ENCODE measurements at regions not wholly inside any gene's neighbourhood (a gene's known extent, or its start where the extent isn't known, plus 50 kb on each side); places are given as distances from the start of the nearest gene placed in this dataset.

GRCh38 chr11:111186308-111186915, 59.1 kb upstream of the POU2AF2 start:
- Histone ChIP-seq H3K9me3 (ENCODE audit: low read depth) (no peaks in the 10 kb centered on the region), H3K27me3 (no peaks in the 10 kb centered on the region), H3K4me3 (no peak overlapping the region), H3K9ac (no peak overlapping the region), H3K36me3 (no peaks in the 10 kb centered on the region), H3K4me2 (no peak overlapping the region), H3K27ac (no peak overlapping the region), H2AFZ (replicated peaks) (no peak overlapping the region), H3F3A (ENCODE audit: low read depth) (no peaks in the 10 kb centered on the region), H3K79me2 (ENCODE audit: low read depth) (no peaks in the 10 kb centered on the region), H3K4me1 (no peaks in the 10 kb centered on the region), H4K20me1 (ENCODE audit: low read depth) (no peaks in the 10 kb centered on the region)
- no peak overlapping the region for H3K27ac Mint-ChIP-seq
- H3K4me3 Mint-ChIP-seq, result no peak overlapping the region
- peaks cover 6% of the 10 kb centered on the region for H3K9me3 Mint-ChIP-seq
- TF ChIP-seq CTCF (IDR thresholded peaks at IDR 0.05) (no peak), EZH2 (IDR thresholded peaks at IDR 0.05) (no peak)
- H3K4me1 Mint-ChIP-seq, result peaks cover 8% of the 10 kb centered on the region
- DNase-seq (ENCODE audit: low spot score), result no peak
- H3K27me3 Mint-ChIP-seq (ENCODE audit: insufficient read depth, low read depth), result peaks cover 2% of the 10 kb centered on the region
- no peaks in the 10 kb centered on the region for H3K36me3 Mint-ChIP-seq

GRCh38 chr11:111185266-111185665, 60.3 kb upstream of the POU2AF2 start:
- H4K20me1 ChIP-seq (ENCODE audit: low read depth), result no peaks in the 10 kb centered on the region
- peaks cover 6% of the 10 kb centered on the region for H3K9me3 Mint-ChIP-seq
- H3K4me1 ChIP-seq, result no peaks in the 10 kb centered on the region
- no peak overlapping the region for H3K4me3 Mint-ChIP-seq
- H3K27me3 Mint-ChIP-seq (ENCODE audit: insufficient read depth, low read depth), result peaks cover 2% of the 10 kb centered on the region
- no peak for TF ChIP-seq EZH2 (IDR thresholded peaks at IDR 0.05)
- no peak for TF ChIP-seq CTCF (IDR thresholded peaks at IDR 0.05)
- TF ChIP-seq EZH2phosphoT487 (IDR thresholded peaks at IDR 0.05), result no peak
- peaks cover 8% of the 10 kb centered on the region for H3K4me1 Mint-ChIP-seq
- no peaks in the 10 kb centered on the region for H3K36me3 Mint-ChIP-seq
- H3K9me3 ChIP-seq (ENCODE audit: low read depth), result no peaks in the 10 kb centered on the region
- H3K36me3 ChIP-seq, result no peaks in the 10 kb centered on the region
- no peaks in the 10 kb centered on the region for H3F3A ChIP-seq (ENCODE audit: low read depth)
- no peak for DNase-seq (ENCODE audit: low spot score)
- no peaks in the 10 kb centered on the region for H3K27me3 ChIP-seq
- no peak overlapping the region for H3K9ac ChIP-seq
- H3K4me3 ChIP-seq, result no peak overlapping the region
- H2AFZ ChIP-seq (replicated peaks), result no peak overlapping the region
- H3K79me2 ChIP-seq (ENCODE audit: low read depth), result no peaks in the 10 kb centered on the region
- H3K4me2 ChIP-seq, result no peak overlapping the region
- no peak overlapping the region for H3K27ac ChIP-seq
- no peak overlapping the region for H3K27ac Mint-ChIP-seq

GRCh38 chr11:111183706-111184105, 61.8 kb upstream of the POU2AF2 start:
- DNase-seq (ENCODE audit: low spot score), result no peak
- peaks cover 8% of the 10 kb centered on the region for H3K4me1 Mint-ChIP-seq
- no peaks in the 10 kb centered on the region for H3K9me3 ChIP-seq (ENCODE audit: low read depth)
- no peak overlapping the region for H3K4me3 Mint-ChIP-seq
- peaks cover 2% of the 10 kb centered on the region for H3K27me3 Mint-ChIP-seq (ENCODE audit: insufficient read depth, low read depth)
- no peaks in the 10 kb centered on the region for H3K4me1 ChIP-seq
- H3K27me3 ChIP-seq, result no peaks in the 10 kb centered on the region
- TF ChIP-seq EZH2phosphoT487 (IDR thresholded peaks at IDR 0.05) (no peak), CTCF (IDR thresholded peaks at IDR 0.05) (no peak), EZH2 (IDR thresholded peaks at IDR 0.05) (no peak)
- peaks cover 6% of the 10 kb centered on the region for H3K9me3 Mint-ChIP-seq
- no peaks in the 10 kb centered on the region for H3K36me3 ChIP-seq
- H3K4me3 ChIP-seq, result no peak overlapping the region
- no peak overlapping the region for H3K4me2 ChIP-seq
- no peak overlapping the region for H2AFZ ChIP-seq (replicated peaks)
- no peaks in the 10 kb centered on the region for H3F3A ChIP-seq (ENCODE audit: low read depth)
- no peaks in the 10 kb centered on the region for H3K36me3 Mint-ChIP-seq
- no peak overlapping the region for H3K27ac ChIP-seq
- no peak overlapping the region for H3K9ac ChIP-seq
- H4K20me1 ChIP-seq (ENCODE audit: low read depth), result no peaks in the 10 kb centered on the region
- no peak overlapping the region for H3K27ac Mint-ChIP-seq
- no peaks in the 10 kb centered on the region for H3K79me2 ChIP-seq (ENCODE audit: low read depth)
